CD4-positive, alpha-beta T cell treated with Interleukin-15 for 4 hours (primary cell): ENCODE measurements at regions not wholly inside any gene's neighbourhood (a gene's known extent, or its start where the extent isn't known, plus 50 kb on each side); places are given as distances from the start of the nearest gene placed in this dataset.

Experiments used
- DNase-seq: peaks from one replicate; pipeline ENCODE4 v3.0.0-alpha.2; 2020; ENCODE audit warnings: low spot score

- DNase-seq, result no peak
Observed at GRCh38 chr9:1429297-1429696, 379.1 kb downstream of the DMRT2 start.

GRCh38 chr9:1431461-1431860, 381.3 kb downstream of the DMRT2 start:
- no peak for DNase-seq

DNA sequence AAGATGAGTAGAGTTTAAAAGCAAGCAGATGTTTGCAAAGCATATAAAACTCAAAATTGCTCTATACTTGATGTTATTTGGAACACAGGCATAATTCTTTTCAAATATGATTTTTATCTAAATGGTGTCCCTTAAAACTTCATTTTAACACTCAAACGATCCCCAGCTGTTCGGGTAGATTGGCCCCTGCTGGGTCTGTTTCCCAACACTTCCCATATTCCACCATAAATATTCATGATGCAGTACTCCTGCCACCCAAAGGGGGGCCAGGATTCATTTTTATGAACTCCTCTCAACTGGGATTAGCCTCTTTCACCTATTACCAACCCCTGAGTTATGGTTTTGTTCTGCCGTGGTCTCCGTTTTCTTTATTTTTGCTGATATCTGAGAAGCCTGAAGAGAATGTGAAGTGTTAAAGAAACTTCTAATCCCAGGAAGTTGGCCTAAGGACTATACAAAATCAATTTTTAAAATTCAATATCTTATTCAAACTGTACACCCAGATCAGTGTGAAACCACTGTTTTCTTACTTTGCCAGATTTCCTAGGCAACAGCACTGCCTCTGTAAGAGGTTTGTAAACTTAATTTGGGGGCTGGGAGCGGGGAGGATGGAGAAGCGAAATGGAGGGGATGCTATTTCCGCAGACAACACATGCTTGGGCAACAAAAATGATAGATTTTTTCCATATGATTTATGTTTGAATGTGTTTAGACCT, 384.1 kb downstream of the DMRT2 start:
- no peak for DNase-seq

DNA sequence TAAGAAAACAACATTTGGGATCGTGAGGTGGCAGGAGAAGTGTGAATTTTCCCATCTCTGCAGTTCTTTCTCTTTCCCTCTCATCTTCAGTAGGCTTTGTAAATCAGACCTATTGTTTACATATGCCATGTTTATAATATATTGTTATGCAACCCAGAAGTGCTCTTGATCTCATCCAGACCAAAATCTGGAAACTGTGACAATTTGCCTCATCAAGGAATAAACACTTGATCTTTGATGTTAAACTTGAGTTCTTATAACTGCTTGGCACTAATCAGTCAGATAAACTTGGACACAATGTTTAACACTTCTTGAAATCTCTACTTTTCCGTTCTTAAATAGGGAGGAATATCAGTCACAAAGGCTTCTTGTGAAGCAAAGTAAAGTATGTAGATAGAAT, 384.7 kb downstream of the DMRT2 start:
- DNase-seq, result no peak

DNA sequence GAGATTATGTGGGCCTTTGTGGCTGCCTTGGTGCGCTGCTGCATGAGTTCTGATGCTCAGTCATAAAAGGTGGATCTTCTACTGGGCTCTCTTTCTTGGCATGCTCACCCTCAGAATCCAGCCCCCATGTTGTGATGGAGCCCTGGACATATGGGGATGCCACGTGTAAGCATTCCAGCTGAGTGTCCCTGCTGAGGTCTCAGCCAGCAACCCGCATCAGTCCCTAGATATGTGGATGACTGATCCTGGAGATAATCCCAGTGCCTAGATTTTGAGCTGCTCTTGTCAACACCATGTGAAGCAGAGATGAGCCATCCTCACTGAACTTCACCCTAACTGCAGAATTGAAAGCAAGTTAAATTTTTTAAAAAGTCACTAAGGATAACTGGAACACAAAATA, 390.1 kb downstream of the DMRT2 start:
- DNase-seq, result no peak

DNA sequence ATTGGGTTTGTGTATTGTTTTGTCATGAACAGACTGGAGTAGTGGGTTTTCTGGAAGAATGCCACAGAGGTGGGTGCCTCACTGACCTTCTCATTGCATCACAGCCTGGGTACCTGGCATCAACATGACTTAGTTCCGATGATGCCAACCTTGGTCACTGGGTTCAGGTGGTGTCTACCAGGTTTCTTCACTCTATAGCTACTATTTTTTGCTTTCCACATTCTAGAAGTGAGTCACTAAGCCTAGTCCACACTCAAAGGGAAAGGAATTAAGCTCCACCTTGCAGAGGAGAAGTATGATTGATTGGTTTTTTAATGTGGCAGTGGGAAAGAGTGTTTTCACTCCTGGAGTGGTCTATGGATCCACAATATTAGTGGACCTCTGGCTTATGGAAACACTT, 391.9 kb downstream of the DMRT2 start:
- DNase-seq, result no peak

- DNase-seq, result no peak
Observed at GRCh38 chr9:1443450-1443849, 393.3 kb downstream of the DMRT2 start.

- no peak for DNase-seq
Observed at GRCh38 chr9:1446671-1447070, 396.5 kb downstream of the DMRT2 start.

DNA sequence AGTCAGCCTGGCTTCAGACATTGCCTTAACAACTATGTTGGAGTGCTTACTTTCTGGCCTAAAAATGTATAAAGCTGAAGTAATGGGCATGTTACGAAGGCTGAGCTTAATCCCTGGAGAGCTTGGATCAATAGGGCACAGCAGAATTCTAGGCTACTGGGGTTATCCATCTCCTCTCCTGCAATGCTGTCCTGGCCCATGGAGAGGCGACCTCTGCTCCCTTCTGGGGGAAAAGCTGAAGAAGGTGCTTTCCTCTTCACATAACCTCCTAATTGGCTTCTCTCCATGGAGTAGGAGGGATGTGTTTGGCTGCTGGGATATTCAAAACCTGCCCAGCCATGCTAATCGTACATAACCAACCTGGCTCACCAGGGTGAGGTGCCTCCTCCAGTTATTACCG, 403.5 kb downstream of the DMRT2 start:
- DNase-seq, result no peak

DNA sequence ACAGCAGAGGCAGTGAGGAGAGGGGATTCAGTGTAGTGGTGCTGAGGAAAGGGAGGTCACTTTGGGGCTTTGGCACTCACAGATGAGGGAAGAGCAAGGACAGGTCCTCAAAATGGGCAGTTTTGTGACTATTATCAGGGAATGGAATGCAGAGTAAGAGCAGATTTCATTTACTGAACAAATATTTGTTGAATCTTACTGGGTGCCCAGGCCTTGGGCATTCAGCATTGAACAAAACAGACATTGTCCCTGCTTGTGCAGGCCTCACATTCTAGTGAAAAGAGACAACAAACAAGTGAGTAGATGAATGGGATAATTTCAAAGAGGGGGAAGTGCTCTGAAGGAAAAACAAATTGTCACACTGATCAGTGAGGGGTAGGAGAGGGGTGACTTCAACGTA, 404.1 kb downstream of the DMRT2 start:
- no peak for DNase-seq

- DNase-seq, result no peak
Observed at GRCh38 chr9:1454616-1455347, 404.6 kb downstream of the DMRT2 start.

GRCh38 chr9:1455766-1456165, 405.6 kb downstream of the DMRT2 start:
- no peak for DNase-seq

- DNase-seq, result no peak
Observed at GRCh38 chr9:1456301-1457024, 406.3 kb downstream of the DMRT2 start.

DNA sequence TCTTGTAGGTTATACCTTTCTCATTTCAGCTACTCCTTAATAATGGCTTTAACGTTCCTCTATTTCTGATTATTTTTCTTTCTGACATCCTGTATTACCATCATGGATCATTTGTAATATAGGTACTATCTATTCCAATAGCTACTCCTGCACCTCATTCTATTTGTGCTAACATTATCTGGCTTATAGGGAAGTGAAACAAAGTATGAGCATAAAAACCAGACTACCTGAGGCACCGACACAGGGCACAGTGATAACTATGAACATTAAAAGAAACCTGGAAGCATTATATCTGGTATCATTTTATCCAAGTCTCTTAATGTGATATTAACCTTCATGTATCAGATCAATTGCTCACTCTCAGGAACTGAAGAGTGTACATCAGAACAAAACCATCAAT, 407.3 kb downstream of the DMRT2 start:
- DNase-seq, result no peak

- DNase-seq, result no peak
Observed at GRCh38 chr9:1458503-1458902, 408.3 kb downstream of the DMRT2 start.

DNA sequence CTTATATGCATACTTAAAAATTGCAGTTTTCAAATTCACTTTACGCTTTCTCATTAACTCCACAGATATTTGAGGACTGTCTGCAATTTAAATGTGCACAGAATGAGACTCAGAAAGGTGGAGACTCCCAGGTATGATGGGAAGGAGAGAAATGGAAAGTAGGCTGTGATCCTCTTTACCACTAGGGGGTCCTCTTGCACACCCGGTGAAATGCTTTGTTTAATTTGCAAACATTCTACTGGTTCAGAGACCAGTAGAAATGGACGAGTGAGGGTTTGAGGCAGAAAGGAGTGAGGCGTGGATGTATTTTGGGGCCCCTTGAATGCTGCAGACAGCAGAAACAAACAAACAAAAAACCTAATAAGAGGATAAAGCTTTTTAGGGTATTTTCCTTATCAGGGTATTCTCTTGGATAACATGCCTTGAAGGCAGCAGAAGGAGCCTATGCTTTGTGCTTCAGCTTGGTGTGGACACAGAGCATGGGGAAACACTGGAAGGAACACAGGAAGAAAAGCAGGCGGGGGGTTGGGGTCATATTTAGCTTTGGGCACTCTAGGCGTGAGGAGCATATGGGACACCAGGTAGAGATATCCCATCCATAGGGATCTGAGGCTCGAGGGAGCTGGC, 410.1 kb downstream of the DMRT2 start:
- no peak for DNase-seq

- no peak for DNase-seq
Observed at GRCh38 chr9:1461812-1462211, 411.7 kb downstream of the DMRT2 start.

DNA sequence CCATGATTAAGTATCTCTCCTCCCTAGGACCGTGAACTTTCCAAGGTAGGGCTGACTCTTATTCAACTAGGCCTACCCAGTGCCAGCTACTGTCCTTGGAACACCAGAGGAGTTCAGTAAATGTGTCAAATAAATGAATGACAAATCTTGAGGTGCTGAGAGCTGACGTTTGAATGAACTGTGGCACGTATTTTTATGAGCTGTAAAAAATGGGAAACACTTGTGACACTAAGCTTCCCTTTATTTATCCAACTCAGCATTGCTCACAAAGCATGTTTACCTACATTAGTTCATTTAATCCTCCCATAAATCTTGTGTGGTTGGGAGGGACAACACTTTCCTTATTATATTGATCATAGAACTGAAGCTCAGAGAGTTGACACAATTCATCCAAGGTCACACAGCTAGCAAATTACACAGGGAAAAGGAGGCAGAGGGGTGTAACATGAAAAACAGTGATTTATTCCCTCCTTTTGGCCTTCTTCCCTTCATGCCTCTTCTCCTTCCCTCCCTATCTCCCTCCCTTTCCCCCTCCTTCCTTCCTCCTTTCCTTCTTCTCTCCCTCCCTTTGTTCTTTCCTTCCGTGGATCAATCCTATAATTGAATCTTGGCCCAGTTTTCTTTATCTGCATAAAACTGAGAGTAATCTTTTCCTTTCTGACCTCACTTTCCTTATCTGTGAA, 412.6 kb downstream of the DMRT2 start:
- no peak for DNase-seq

GRCh38 chr9:1469996-1470395, 419.8 kb downstream of the DMRT2 start:
- DNase-seq, result no peak

GRCh38 chr9:1473956-1474634, 423.9 kb downstream of the DMRT2 start:
- no peak for DNase-seq

DNA sequence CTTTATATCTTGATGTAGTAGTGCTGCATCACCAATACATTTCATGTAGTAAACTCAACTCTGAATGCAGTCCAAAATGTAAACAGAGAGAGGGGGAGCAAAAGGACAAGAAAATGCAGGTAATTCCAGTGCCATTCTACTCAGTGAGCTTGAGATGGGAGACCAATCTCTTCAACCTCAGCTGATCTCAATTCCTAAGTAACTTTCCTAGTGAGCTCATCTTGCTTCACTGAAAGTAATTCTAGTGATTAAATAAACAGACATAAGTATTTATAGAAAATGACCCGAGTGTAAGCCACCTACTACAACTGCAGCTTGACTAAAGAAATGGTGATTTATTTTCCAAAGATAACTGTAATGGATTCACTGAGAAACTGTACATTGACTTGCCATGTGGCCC, 424.5 kb downstream of the DMRT2 start:
- DNase-seq, result no peak
